B cell (primary cell): ENCODE measurements at regions not wholly inside any gene's neighbourhood (a gene's known extent, or its start where the extent isn't known, plus 50 kb on each side); places are given as distances from the start of the nearest gene placed in this dataset.

ENCODE experiments used
- ATAC-seq: fragments of 200-7000 bp; cut with Tn5 transposase; one replicate; pipeline ENCODE4 v1.10.0; 2021; ENCODE audit warnings: low read depth, mild to moderate bottlenecking, moderate number of reproducible peaks, moderate library complexity
- CTCF ChIA-PET: fragments of 350-600 bp; sonication (Branson Sonifier 250); formaldehyde crosslinking; loops from one replicate; lab custom pipeline; 2021; ENCODE audit warnings: antibody characterized with exemption, inconsistent platforms; lab: Charles Lee
- POLR2A ChIA-PET: fragments of 350-600 bp; sonication (Branson Sonifier 250); formaldehyde crosslinking; loops from one replicate; lab custom pipeline; 2021; ENCODE audit warnings: antibody characterized with exemption; lab: Charles Lee
- DNase-seq: peaks from one replicate; pipeline ENCODE4 v3.0.0; 2013
- H2AFZ ChIP-seq: 2 replicates; pipeline ENCODE4 v1.6.1; 2012; ENCODE audit warnings: mild to moderate bottlenecking, low read depth, low read length; ENCODE audit not compliant: insufficient read depth, poor library complexity, severe bottlenecking
- H3K27ac ChIP-seq, 2 donors: 1 replicate in 1 of 2; 2 replicates in 1 of 2; pipeline ENCODE4 v1.5.1; 2012 to 2013; ENCODE audit warnings: low read length in 2 of 2, mild to moderate bottlenecking in 2 of 2, moderate library complexity in 1 of 2
- H3K27me3 ChIP-seq, 4 experiments: fragments of 200-600 bp in 1 of 4; sonication (generic) in 1 of 4; replicated peaks in 1 of 4; 1 replicate in 2 of 4; 2 replicates in 2 of 4; pipeline versions ENCODE4 v1.6.1 to v1.7.0; 2013 to 2016; ENCODE audit warnings: low read length in 3 of 4, mild to moderate bottlenecking in 2 of 4, mixed read lengths in 1 of 4, moderate library complexity in 1 of 4; ENCODE audit not compliant: insufficient read depth in 4 of 4, control insufficient read depth in 3 of 4; ENCODE audit errors: control extremely low read depth in 1 of 4
- H3K36me3 ChIP-seq, 2 experiments: replicated peaks in 1 of 2; 1 replicate in 1 of 2; 2 replicates in 1 of 2; pipeline versions ENCODE4 v1.6.1 to v1.7.1; 2013; ENCODE audit warnings: low read length in 1 of 2; ENCODE audit not compliant: insufficient read depth in 2 of 2, control insufficient read depth in 1 of 2; ENCODE audit errors: control extremely low read depth in 1 of 2, extremely low read depth in 1 of 2
- H3K4me1 ChIP-seq, 2 donors: fragments of 200-600 bp in 1 of 2; sonication (generic) in 1 of 2; 1 replicate in 1 of 2; 2 replicates in 1 of 2; pipeline versions ENCODE4 v1.5.1 to v1.6.1; 2013 to 2017; ENCODE audit warnings: low read length in 2 of 2; ENCODE audit not compliant: control insufficient read depth in 2 of 2, insufficient read depth in 2 of 2
- H3K4me2 ChIP-seq: replicated peaks from 2 replicates; pipeline ENCODE3; 2012; ENCODE audit warnings: mild to moderate bottlenecking, low read depth, low read length; ENCODE audit not compliant: poor library complexity, severe bottlenecking
- H3K4me3 ChIP-seq, 5 experiments: fragments of 200-600 bp in 1 of 5; sonication (generic) in 1 of 5; 1 replicate in 3 of 5; 2 replicates in 2 of 5; pipeline versions ENCODE4 v1.5.1 to v1.7.0; 2011 to 2016; ENCODE audit warnings: low read length in 4 of 5, mild to moderate bottlenecking in 4 of 5, low read depth in 2 of 5, control low read depth in 1 of 5, moderate library complexity in 1 of 5; ENCODE audit not compliant: insufficient read depth in 1 of 5; ENCODE audit errors: control extremely low read depth in 1 of 5, extremely low read depth in 1 of 5
- H3K79me2 ChIP-seq: fragments of 200-600 bp; sonication (generic); one replicate; pipeline ENCODE4 v1.6.0; 2016; ENCODE audit warnings: low read length; ENCODE audit not compliant: control insufficient read depth, insufficient read depth
- H3K9ac ChIP-seq: fragments of 200-600 bp; sonication (generic); 2 replicates; pipeline ENCODE4 v1.6.1; 2017; ENCODE audit warnings: mild to moderate bottlenecking, low read length, moderate library complexity
- H3K9me3 ChIP-seq, 3 donors: one replicate each; pipeline versions ENCODE4 v1.6.1 to v1.7.1; 2013; ENCODE audit warnings: low read length in 2 of 3; ENCODE audit not compliant: control insufficient read depth in 2 of 3, insufficient read depth in 1 of 3; ENCODE audit errors: control extremely low read depth in 1 of 3
- H4K20me1 ChIP-seq: 2 replicates; pipeline ENCODE4 v1.6.0; 2012; ENCODE audit warnings: mild to moderate bottlenecking, low read length; ENCODE audit not compliant: insufficient read depth, control insufficient read depth, poor library complexity, severe bottlenecking
- H3K27ac Mint-ChIP-seq: one replicate; pipeline ENCODE4 v1.8.0; 2021; ENCODE audit warnings: mixed read lengths
- H3K27me3 Mint-ChIP-seq: one replicate; pipeline ENCODE4 v1.8.0; 2021; ENCODE audit warnings: mixed read lengths
- H3K4me1 Mint-ChIP-seq: one replicate; pipeline ENCODE4 v1.8.0; 2021; ENCODE audit warnings: mixed read lengths
- H3K4me3 Mint-ChIP-seq: one replicate; pipeline ENCODE4 v1.8.0; 2021; ENCODE audit warnings: mixed read lengths
- H3K9me3 Mint-ChIP-seq: one replicate; pipeline ENCODE4 v1.8.0; 2022; ENCODE audit warnings: mixed read lengths; ENCODE audit not compliant: insufficient read depth
- CTCF ChIP-seq: fragments of 200-600 bp; IDR thresholded peaks from one replicate; pipeline ENCODE4 v1.8.0; 2022; ENCODE audit warnings: antibody characterized with exemption, mild to moderate bottlenecking
- EZH2 ChIP-seq: IDR thresholded peaks from 2 replicates; pipeline ENCODE4 v1.6.1; 2012; ENCODE audit warnings: borderline replicate concordance, low read depth, mild to moderate bottlenecking, moderate library complexity, low read length; ENCODE audit not compliant: insufficient read depth, poor library complexity, severe bottlenecking
- WGBS: methylation state at CpG from one replicate; pipeline ENCODE4 v1.1.5; 2013; ENCODE audit warnings: missing lambda C conversion rate; ENCODE audit not compliant: insufficient coverage; 5-methylcytosine and 5-hydroxymethylcytosine counted together
- intact Hi-C: fragments of 100-400 bp; cut with micrococcal nuclease; formaldehyde crosslinking; loops from one replicate; pipeline ENCODE4 v1.10.0; 2022

- Histone ChIP-seq H3K4me1 (no peaks in the 10 kb centered on the region), H3K4me2 (no peak overlapping the region), H3K9ac (no peak overlapping the region), H3K27ac (no peak overlapping the region), H3K9me3 (no peaks in the 10 kb centered on the region), H3K36me3 (no peaks in the 10 kb centered on the region), H3K79me2 (no peaks in the 10 kb centered on the region), H4K20me1 (no peaks in the 10 kb centered on the region), H3K4me3 (no peak overlapping the region), H3K27me3 (no peaks in the 10 kb centered on the region), H2AFZ (no peak overlapping the region)
- Mint-ChIP-seq H3K4me1 (no peaks in the 10 kb centered on the region), H3K27me3 (peaks cover 16% of the 10 kb centered on the region), H3K9me3 (no peaks in the 10 kb centered on the region), H3K27ac (no peak overlapping the region), H3K4me3 (no peak overlapping the region)
- CTCF ChIA-PET, result no interaction called here
- DNase-seq (no peak), ATAC-seq (no peak)
- WGBS, result 93% methylated on average over 9 of the region's 13 CpGs
- TF ChIP-seq CTCF, result no peak
- no peak for TF ChIP-seq EZH2
- POLR2A ChIA-PET, result no interaction called here
- intact Hi-C loops, result no loop called here
Observed at GRCh38 chr7:36078816-36079360, 74.2 kb upstream of the EEPD1 start.

DNA sequence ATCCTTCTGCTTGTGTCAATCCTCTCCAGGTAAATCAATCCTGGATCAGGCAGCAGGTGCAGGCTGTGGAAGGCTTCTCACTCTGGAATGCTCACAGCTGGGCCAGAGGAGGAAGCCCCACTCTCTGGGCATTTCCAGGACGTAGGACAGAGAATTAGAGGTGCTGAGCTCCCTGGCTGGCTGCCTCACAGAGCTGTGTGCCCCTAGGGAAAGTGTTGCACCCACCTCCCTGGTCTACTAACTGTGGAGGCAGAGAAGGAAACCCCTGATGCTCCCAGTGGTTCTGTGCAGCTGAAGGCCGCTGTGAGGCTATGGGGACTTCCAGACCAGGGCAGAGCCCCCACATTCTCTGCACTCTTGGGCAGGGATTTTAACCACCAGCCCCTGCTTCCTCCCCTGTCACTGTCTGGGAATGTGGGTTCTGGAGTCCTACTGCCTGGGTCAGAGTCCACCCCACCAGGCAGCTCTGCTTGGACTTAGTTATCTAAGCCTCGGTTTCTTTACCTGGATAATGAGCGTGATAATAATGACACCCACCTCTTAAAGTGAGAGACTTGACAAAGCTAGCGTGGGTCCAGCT lies 73.5 kb upstream of the EEPD1 start:
- no peak overlapping the region for H3K4me2 ChIP-seq
- TF ChIP-seq CTCF, result no peak
- no peak for TF ChIP-seq EZH2
- no peak overlapping the region for H3K27ac Mint-ChIP-seq
- no peak overlapping the region for H3K4me3 Mint-ChIP-seq
- WGBS, result 91% methylated on average over 4 of the region's 5 CpGs
- ATAC-seq, result no peak
- H3K4me3 ChIP-seq, result no peak overlapping the region
- no peaks in the 10 kb centered on the region for H4K20me1 ChIP-seq
- H3K27ac ChIP-seq, result no peak overlapping the region
- no peaks in the 10 kb centered on the region for H3K9me3 ChIP-seq
- H3K36me3 ChIP-seq, result no peaks in the 10 kb centered on the region
- DNase-seq, result no peak
- no peak overlapping the region for H3K9ac ChIP-seq
- no peaks in the 10 kb centered on the region for H3K79me2 ChIP-seq
- no peaks in the 10 kb centered on the region for H3K27me3 ChIP-seq
- H3K4me1 Mint-ChIP-seq, result no peaks in the 10 kb centered on the region
- POLR2A ChIA-PET, result no interaction called here
- peaks cover 16% of the 10 kb centered on the region for H3K27me3 Mint-ChIP-seq
- CTCF ChIA-PET, result no interaction called here
- no peaks in the 10 kb centered on the region for H3K9me3 Mint-ChIP-seq
- intact Hi-C loops, result no loop called here
- no peaks in the 10 kb centered on the region for H3K4me1 ChIP-seq
- no peak overlapping the region for H2AFZ ChIP-seq
